ENCODE measurements at regions not wholly inside any gene's neighbourhood (a gene's known extent, or its start where the extent isn't known, plus 50 kb on each side); places are given as distances from the start of the nearest gene placed in this dataset.

- TF ChIP-seq CTCF (IDR thresholded peaks at IDR 0.05; ENCODE audit: low read length) = no peak
- TF ChIP-seq EZH2 (optimal IDR thresholded peaks at IDR 0.05; ENCODE audit: low read depth, low read length) = no peak
- TF ChIP-seq EZH2phosphoT487 (IDR thresholded peaks at IDR 0.05; ENCODE audit: low read length) = no peak
Observed at GRCh38 chr5:26563979-26564378, 474.4 kb downstream of the CDH9 start.

Data from MM.1S (cell line).